ENCODE measurements at regions not wholly inside any gene's neighbourhood (a gene's known extent, or its start where the extent isn't known, plus 50 kb on each side); places are given as distances from the start of the nearest gene placed in this dataset.

DNA sequence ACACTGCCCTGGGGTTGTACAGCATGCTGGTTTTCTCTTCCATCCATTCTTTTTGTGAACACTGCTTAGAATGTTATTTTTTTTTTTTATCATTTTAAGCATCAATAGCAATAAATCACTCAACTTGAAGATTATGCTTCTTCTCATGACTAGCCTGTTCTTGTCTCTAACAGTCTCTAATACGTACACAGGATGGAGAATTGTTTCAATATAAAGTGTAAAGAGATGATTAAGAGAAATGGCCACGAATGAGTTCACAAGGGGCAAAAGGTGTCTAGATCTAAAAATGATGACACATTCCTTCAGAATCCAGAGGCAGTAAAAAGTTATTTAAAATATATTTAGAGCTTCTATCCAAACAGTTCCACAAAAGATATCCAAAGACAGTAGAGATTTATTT lies 390.2 kb downstream of the HDGFL1 start:
- TF ChIP-seq POLR2A (IDR thresholded peaks at IDR 0.05; ENCODE audit: low read depth) (no peak), EP300 (IDR thresholded peaks at IDR 0.05) (no peak), POLR2AphosphoS5 (IDR thresholded peaks at IDR 0.05) (no peak)
- TF ChIP-seq, protein P1, sequence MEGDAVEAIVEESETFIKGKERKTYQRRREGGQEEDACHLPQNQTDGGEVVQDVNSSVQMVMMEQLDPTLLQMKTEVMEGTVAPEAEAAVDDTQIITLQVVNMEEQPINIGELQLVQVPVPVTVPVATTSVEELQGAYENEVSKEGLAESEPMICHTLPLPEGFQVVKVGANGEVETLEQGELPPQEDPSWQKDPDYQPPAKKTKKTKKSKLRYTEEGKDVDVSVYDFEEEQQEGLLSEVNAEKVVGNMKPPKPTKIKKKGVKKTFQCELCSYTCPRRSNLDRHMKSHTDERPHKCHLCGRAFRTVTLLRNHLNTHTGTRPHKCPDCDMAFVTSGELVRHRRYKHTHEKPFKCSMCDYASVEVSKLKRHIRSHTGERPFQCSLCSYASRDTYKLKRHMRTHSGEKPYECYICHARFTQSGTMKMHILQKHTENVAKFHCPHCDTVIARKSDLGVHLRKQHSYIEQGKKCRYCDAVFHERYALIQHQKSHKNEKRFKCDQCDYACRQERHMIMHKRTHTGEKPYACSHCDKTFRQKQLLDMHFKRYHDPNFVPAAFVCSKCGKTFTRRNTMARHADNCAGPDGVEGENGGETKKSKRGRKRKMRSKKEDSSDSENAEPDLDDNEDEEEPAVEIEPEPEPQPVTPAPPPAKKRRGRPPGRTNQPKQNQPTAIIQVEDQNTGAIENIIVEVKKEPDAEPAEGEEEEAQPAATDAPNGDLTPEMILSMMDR (IDR thresholded peaks at IDR 0.05): no peak

All from esophagus muscularis mucosa (tissue), 4 donors.